Hepatocyte (in vitro differentiated cells): ENCODE measurements at regions not wholly inside any gene's neighbourhood (a gene's known extent, or its start where the extent isn't known, plus 50 kb on each side); places are given as distances from the start of the nearest gene placed in this dataset.

ENCODE experiments used
- DNase-seq: peaks from one replicate; pipeline ENCODE4 v3.0.0-alpha.2; 2016; ENCODE audit warnings: low spot score
- H2AFZ ChIP-seq: fragments of 200-600 bp; sonication (generic); 2 replicates; pipeline ENCODE4 v1.6.0; 2016; ENCODE audit warnings: antibody characterized with exemption, mild to moderate bottlenecking
- H3K27ac ChIP-seq: fragments of 200-600 bp; sonication (generic); 2 replicates; pipeline ENCODE4 v1.5.1; 2016; ENCODE audit warnings: mild to moderate bottlenecking
- H3K27me3 ChIP-seq: fragments of 200-600 bp; sonication (generic); 2 replicates; pipeline ENCODE4 v1.6.1; 2016
- H3K36me3 ChIP-seq: fragments of 200-600 bp; sonication (generic); replicated peaks from 2 replicates; pipeline ENCODE4 v1.5.1; 2016; ENCODE audit warnings: low read depth; ENCODE audit not compliant: insufficient read depth
- H3K4me1 ChIP-seq: fragments of 200-600 bp; sonication (generic); 2 replicates; pipeline ENCODE4 v1.5.1; 2016; ENCODE audit warnings: mild to moderate bottlenecking, moderate library complexity; ENCODE audit not compliant: insufficient read depth
- H3K4me2 ChIP-seq: fragments of 200-600 bp; sonication (generic); 2 replicates; pipeline ENCODE4 v1.6.0; 2016
- H3K4me3 ChIP-seq: fragments of 200-600 bp; sonication (generic); 2 replicates; pipeline ENCODE4 v1.5.1; 2016; ENCODE audit warnings: mild to moderate bottlenecking
- H3K79me2 ChIP-seq: fragments of 200-600 bp; sonication (generic); 2 replicates; pipeline ENCODE4 v1.6.0; 2017; ENCODE audit warnings: mild to moderate bottlenecking
- H3K9me2 ChIP-seq: fragments of 200-600 bp; sonication (generic); replicated peaks from 2 replicates; pipeline ENCODE4 v1.6.0; 2017; ENCODE audit warnings: mild to moderate bottlenecking; ENCODE audit not compliant: insufficient read depth
- H3K9me3 ChIP-seq: fragments of 200-600 bp; sonication (generic); 2 replicates; pipeline ENCODE4 v1.5.1; 2016; ENCODE audit warnings: low read depth, mild to moderate bottlenecking
- H4K20me1 ChIP-seq: fragments of 200-600 bp; sonication (generic); 2 replicates; pipeline ENCODE4 v1.6.0; 2016; ENCODE audit warnings: mild to moderate bottlenecking; ENCODE audit not compliant: insufficient read depth, poor library complexity, severe bottlenecking
- EZH2 ChIP-seq: fragments of 200-600 bp; sonication (generic); IDR thresholded peaks from 2 replicates; pipeline ENCODE4 v1.6.1; 2016; ENCODE audit warnings: antibody characterized with exemption, mild to moderate bottlenecking, borderline replicate concordance
- EZH2phosphoT487 ChIP-seq: fragments of 200-600 bp; sonication (generic); IDR thresholded peaks from one replicate; pipeline ENCODE4 v1.6.1; 2018; ENCODE audit warnings: antibody characterized with exemption, mild to moderate bottlenecking, low read depth, moderate library complexity; ENCODE audit not compliant: unreplicated experiment, severe bottlenecking
- WGBS: methylation state at CpG from one replicate; pipeline ENCODE4 v1.1.6; 2016; ENCODE audit warnings: low lambda C conversion rate; ENCODE audit errors: missing lambda C conversion rate; 5-methylcytosine and 5-hydroxymethylcytosine counted together
- TF ChIP-seq, protein P1 (sequence below): fragments of 200-600 bp; sonication (generic); IDR thresholded peaks from 2 replicates; pipeline ENCODE4 v1.5.1; 2016; ENCODE audit warnings: antibody characterized with exemption, mild to moderate bottlenecking; ENCODE audit not compliant: poor library complexity

- H3K79me2 ChIP-seq, result no peaks in the 10 kb centered on the region
- DNase-seq, result no peak
- WGBS, result 90% methylated on average over 8 of the region's 8 CpGs
- no peaks in the 10 kb centered on the region for H3K4me1 ChIP-seq
- H3K9me3 ChIP-seq, result no peaks in the 10 kb centered on the region
- no peaks in the 10 kb centered on the region for H4K20me1 ChIP-seq
- no peaks in the 10 kb centered on the region for H3K9me2 ChIP-seq
- no peak overlapping the region for H2AFZ ChIP-seq
- H3K27me3 ChIP-seq, result no peaks in the 10 kb centered on the region
- H3K27ac ChIP-seq, result no peak overlapping the region
- TF ChIP-seq EZH2phosphoT487 (no peak), EZH2 (no peak)
- TF ChIP-seq, protein P1, sequence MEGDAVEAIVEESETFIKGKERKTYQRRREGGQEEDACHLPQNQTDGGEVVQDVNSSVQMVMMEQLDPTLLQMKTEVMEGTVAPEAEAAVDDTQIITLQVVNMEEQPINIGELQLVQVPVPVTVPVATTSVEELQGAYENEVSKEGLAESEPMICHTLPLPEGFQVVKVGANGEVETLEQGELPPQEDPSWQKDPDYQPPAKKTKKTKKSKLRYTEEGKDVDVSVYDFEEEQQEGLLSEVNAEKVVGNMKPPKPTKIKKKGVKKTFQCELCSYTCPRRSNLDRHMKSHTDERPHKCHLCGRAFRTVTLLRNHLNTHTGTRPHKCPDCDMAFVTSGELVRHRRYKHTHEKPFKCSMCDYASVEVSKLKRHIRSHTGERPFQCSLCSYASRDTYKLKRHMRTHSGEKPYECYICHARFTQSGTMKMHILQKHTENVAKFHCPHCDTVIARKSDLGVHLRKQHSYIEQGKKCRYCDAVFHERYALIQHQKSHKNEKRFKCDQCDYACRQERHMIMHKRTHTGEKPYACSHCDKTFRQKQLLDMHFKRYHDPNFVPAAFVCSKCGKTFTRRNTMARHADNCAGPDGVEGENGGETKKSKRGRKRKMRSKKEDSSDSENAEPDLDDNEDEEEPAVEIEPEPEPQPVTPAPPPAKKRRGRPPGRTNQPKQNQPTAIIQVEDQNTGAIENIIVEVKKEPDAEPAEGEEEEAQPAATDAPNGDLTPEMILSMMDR, result no peak
- no peak overlapping the region for H3K4me3 ChIP-seq
- no peaks in the 10 kb centered on the region for H3K36me3 ChIP-seq
- H3K4me2 ChIP-seq, result no peak overlapping the region
Measured at GRCh38 chr13:111031531-111031961, 83.6 kb upstream of the ARHGEF7 start.

- H3K27ac ChIP-seq, result no peak overlapping the region
- H3K4me3 ChIP-seq, result no peak overlapping the region
- WGBS, result 95% methylated on average over 29 of the region's 29 CpGs
- H3K9me3 ChIP-seq, result no peaks in the 10 kb centered on the region
- no peaks in the 10 kb centered on the region for H3K9me2 ChIP-seq
- no peaks in the 10 kb centered on the region for H3K36me3 ChIP-seq
- TF ChIP-seq EZH2 (no peak), EZH2phosphoT487 (no peak)
- TF ChIP-seq, protein P1, result no peak
- no peaks in the 10 kb centered on the region for H3K4me1 ChIP-seq
- DNase-seq, result no peak
- H3K79me2 ChIP-seq, result no peaks in the 10 kb centered on the region
- H3K4me2 ChIP-seq, result no peak overlapping the region
- no peaks in the 10 kb centered on the region for H4K20me1 ChIP-seq
- H2AFZ ChIP-seq, result no peak overlapping the region
- H3K27me3 ChIP-seq, result no peaks in the 10 kb centered on the region
Measured at GRCh38 chr13:111029957-111030609, 85.0 kb upstream of the ARHGEF7 start.

DNA sequence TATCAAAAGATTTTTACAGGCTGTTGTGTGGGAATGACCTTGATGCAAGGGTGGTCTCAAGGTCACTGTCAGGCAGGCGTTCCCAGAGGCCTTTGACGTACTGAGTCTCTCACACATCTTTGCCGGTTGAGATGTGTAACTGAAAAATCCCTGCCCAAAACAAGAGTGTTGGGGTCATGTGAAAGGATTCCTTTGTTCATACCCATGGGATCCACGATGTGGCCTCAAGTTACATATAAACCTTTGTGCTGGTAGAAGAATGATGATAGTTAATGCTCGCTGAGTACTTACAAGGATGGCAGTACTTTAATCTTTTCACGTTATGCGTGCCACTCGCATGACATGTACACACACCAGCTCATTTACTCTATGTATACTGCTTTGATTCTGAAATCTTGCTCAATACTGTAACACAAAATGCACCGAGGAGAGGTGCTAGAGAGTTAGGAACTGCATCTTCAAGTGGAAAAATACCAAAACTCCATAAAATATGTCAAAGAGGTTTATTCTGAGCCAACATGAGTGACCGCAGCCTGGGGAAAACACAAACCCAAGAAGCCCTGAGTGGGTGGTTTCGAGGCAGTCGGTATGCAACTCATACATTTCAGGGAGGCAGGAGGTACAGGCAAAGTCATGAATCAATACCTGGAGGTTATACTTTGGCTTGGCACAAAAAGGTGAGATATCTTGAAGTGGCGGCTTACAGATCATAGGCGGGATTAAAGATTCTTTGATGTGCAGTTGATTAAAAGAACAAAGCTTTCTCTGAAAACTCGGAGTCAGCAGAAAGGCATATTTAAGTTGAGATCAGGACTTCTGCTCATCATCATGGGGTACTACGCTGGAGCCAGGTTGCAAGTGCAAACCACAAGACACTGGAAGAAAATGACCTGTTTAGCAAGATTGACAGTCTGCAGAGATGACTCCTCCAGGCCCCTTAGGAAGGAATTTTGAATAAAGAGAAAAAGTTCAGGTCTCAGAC is 87.4 kb upstream of the ARHGEF7 start:
- H4K20me1 ChIP-seq, result no peaks in the 10 kb centered on the region
- H3K27ac ChIP-seq, result no peak overlapping the region
- no peak for DNase-seq
- H3K9me2 ChIP-seq, result no peaks in the 10 kb centered on the region
- no peaks in the 10 kb centered on the region for H3K4me1 ChIP-seq
- no peaks in the 10 kb centered on the region for H3K27me3 ChIP-seq
- H2AFZ ChIP-seq, result no peak overlapping the region
- no peaks in the 10 kb centered on the region for H3K9me3 ChIP-seq
- H3K4me2 ChIP-seq, result no peak overlapping the region
- WGBS, result 76% methylated on average over 16 of the region's 16 CpGs
- H3K36me3 ChIP-seq, result no peaks in the 10 kb centered on the region
- H3K79me2 ChIP-seq, result no peaks in the 10 kb centered on the region
- no peak for TF ChIP-seq EZH2
- TF ChIP-seq, protein P1, result peak; percentile 19
- no peak overlapping the region for H3K4me3 ChIP-seq
